GM23338 (cell line): ENCODE measurements at regions not wholly inside any gene's neighbourhood (a gene's known extent, or its start where the extent isn't known, plus 50 kb on each side); places are given as distances from the start of the nearest gene placed in this dataset.

Source experiments
- ATAC-seq: fragments of 200-7000 bp; cut with Tn5 transposase; 3 replicates; pipeline ENCODE4 v1.9.1; 2020
- DNase-seq: peaks from one replicate; pipeline ENCODE4 v3.0.0-alpha.2; 2015; ENCODE audit warnings: low spot score
- H2AFZ ChIP-seq: fragments of 200-600 bp; sonication (generic); 2 replicates; pipeline ENCODE4 v1.8.0; 2016; ENCODE audit warnings: antibody characterized with exemption, mild to moderate bottlenecking, moderate library complexity
- H3F3A ChIP-seq: fragments of 200-600 bp; sonication (generic); replicated peaks from 2 replicates; pipeline ENCODE4 v1.8.0; 2017; ENCODE audit warnings: antibody characterized with exemption, mixed run types, low read depth
- H3K27ac ChIP-seq: fragments of 200-600 bp; sonication (generic); 2 replicates; pipeline ENCODE4 v1.6.1; 2016; ENCODE audit warnings: low read depth
- H3K27me3 ChIP-seq: fragments of 200-600 bp; sonication (generic); 2 replicates; pipeline ENCODE4 v1.8.0; 2016; ENCODE audit warnings: mild to moderate bottlenecking, mixed run types, moderate library complexity; ENCODE audit not compliant: insufficient read depth
- H3K36me3 ChIP-seq: fragments of 200-600 bp; sonication (generic); 2 replicates; pipeline ENCODE4 v1.8.0; 2016; ENCODE audit warnings: mild to moderate bottlenecking; ENCODE audit not compliant: insufficient read depth
- H3K4me1 ChIP-seq: fragments of 200-600 bp; sonication (generic); 2 replicates; pipeline ENCODE4 v1.8.0; 2016; ENCODE audit warnings: mild to moderate bottlenecking, moderate library complexity; ENCODE audit not compliant: insufficient read depth
- H3K4me2 ChIP-seq: fragments of 200-600 bp; sonication (generic); 2 replicates; pipeline ENCODE4 v1.7.1; 2017; ENCODE audit warnings: mixed run types
- H3K4me3 ChIP-seq: fragments of 200-600 bp; sonication (generic); 2 replicates; pipeline ENCODE4 v1.6.1; 2016; ENCODE audit warnings: mixed run types
- H3K79me2 ChIP-seq: fragments of 200-600 bp; sonication (generic); replicated peaks from 2 replicates; pipeline ENCODE4 v1.8.0; 2017; ENCODE audit warnings: mild to moderate bottlenecking; ENCODE audit not compliant: insufficient read depth
- H3K9me2 ChIP-seq: fragments of 200-600 bp; sonication (generic); 2 replicates; pipeline ENCODE4 v1.8.0; 2017; ENCODE audit not compliant: insufficient read depth
- H4K20me1 ChIP-seq: fragments of 200-600 bp; sonication (generic); replicated peaks from 2 replicates; pipeline ENCODE4 v1.8.0; 2017; ENCODE audit warnings: mild to moderate bottlenecking; ENCODE audit not compliant: insufficient read depth
- H3K27ac Mint-ChIP-seq: 2 replicates; pipeline ENCODE4 v1.8.0; 2020; ENCODE audit warnings: inconsistent platforms, mild to moderate bottlenecking, moderate library complexity, mixed read lengths
- H3K27me3 Mint-ChIP-seq: 3 replicates; pipeline ENCODE4 v1.8.0; 2022; ENCODE audit warnings: low read depth, mild to moderate bottlenecking, moderate library complexity, mixed read lengths, inconsistent platforms; ENCODE audit not compliant: insufficient read depth, poor library complexity
- H3K36me3 Mint-ChIP-seq: 3 replicates; pipeline ENCODE4 v1.8.0; 2021; ENCODE audit warnings: low read depth, mild to moderate bottlenecking, inconsistent platforms, moderate library complexity, mixed read lengths
- H3K4me1 Mint-ChIP-seq: 3 replicates; pipeline ENCODE4 v1.8.0; 2020; ENCODE audit warnings: mild to moderate bottlenecking, inconsistent platforms, mixed read lengths
- H3K4me3 Mint-ChIP-seq: 3 replicates; pipeline ENCODE4 v1.8.0; 2021; ENCODE audit warnings: moderate library complexity, mild to moderate bottlenecking, inconsistent platforms, mixed read lengths
- H3K9me3 Mint-ChIP-seq: 3 replicates; pipeline ENCODE4 v1.8.0; 2020; ENCODE audit warnings: moderate library complexity, mild to moderate bottlenecking, inconsistent platforms, mixed read lengths
- CREB1 ChIP-seq: fragments of 250-450 bp; sonication (Bioruptor Pico); IDR thresholded peaks from 2 replicates; pipeline ENCODE4 v1.5.0; 2020; ENCODE audit warnings: low read depth, mild to moderate bottlenecking, moderate library complexity
- EZH2 ChIP-seq: fragments of 200-600 bp; sonication (generic); IDR thresholded peaks from one replicate; pipeline ENCODE4 v1.8.0; 2017; ENCODE audit warnings: antibody characterized with exemption, mild to moderate bottlenecking, low read depth; ENCODE audit not compliant: unreplicated experiment
- JUNB ChIP-seq: IDR thresholded peaks from one replicate; pipeline ENCODE4 v1.6.1; 2016; ENCODE audit warnings: antibody characterized with exemption; ENCODE audit not compliant: unreplicated experiment
- NANOG ChIP-seq: IDR thresholded peaks from 2 replicates; pipeline ENCODE4 v1.6.1; 2016; ENCODE audit warnings: antibody characterized with exemption, borderline replicate concordance
- POLR2AphosphoS5 ChIP-seq: IDR thresholded peaks from 2 replicates; pipeline ENCODE4 v1.6.1; 2016; ENCODE audit warnings: antibody characterized with exemption, low read depth
- ZNF331 ChIP-seq: fragments of 250-450 bp; sonication (Bioruptor Pico); IDR thresholded peaks from 2 replicates; pipeline ENCODE4 v1.5.0; 2020; ENCODE audit warnings: low read depth, mild to moderate bottlenecking, moderate library complexity
- TF ChIP-seq, protein P1 (sequence below): fragments of 250-450 bp; sonication (Bioruptor Pico); IDR thresholded peaks from 2 replicates; pipeline ENCODE4 v1.5.0; 2020; ENCODE audit warnings: mild to moderate bottlenecking, moderate library complexity
- TF ChIP-seq, protein P2 (sequence below): IDR thresholded peaks from 2 replicates; pipeline ENCODE4 v1.6.1; 2016; ENCODE audit warnings: antibody characterized with exemption

DNA sequence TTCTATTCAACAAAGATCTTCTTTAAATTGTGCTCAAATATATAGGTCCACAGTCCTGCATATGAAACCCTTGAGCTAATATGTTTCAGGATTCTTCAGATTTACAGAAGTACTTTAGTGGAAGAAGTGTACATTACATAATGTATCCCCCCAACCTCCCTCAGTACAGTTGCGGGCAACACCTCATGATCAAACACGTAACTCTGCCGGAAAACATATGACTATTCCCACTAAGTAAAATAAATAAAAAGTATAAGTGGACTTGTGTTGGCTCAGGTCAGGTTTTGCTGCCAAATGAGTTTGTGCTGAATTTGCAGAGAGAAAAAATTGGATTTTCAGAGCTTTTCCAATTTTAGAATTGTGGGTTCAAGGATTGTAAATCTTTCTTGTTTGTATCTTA is 267.6 kb upstream of the MDFIC2 start:
- H3K4me2 ChIP-seq: no peak overlapping the region
- no peaks in the 10 kb centered on the region for H3K27me3 Mint-ChIP-seq
- TF ChIP-seq NANOG (no peak), JUNB (no peak), CREB1 (CRISPR knock-in tag) (no peak)
- TF ChIP-seq, protein P1, sequence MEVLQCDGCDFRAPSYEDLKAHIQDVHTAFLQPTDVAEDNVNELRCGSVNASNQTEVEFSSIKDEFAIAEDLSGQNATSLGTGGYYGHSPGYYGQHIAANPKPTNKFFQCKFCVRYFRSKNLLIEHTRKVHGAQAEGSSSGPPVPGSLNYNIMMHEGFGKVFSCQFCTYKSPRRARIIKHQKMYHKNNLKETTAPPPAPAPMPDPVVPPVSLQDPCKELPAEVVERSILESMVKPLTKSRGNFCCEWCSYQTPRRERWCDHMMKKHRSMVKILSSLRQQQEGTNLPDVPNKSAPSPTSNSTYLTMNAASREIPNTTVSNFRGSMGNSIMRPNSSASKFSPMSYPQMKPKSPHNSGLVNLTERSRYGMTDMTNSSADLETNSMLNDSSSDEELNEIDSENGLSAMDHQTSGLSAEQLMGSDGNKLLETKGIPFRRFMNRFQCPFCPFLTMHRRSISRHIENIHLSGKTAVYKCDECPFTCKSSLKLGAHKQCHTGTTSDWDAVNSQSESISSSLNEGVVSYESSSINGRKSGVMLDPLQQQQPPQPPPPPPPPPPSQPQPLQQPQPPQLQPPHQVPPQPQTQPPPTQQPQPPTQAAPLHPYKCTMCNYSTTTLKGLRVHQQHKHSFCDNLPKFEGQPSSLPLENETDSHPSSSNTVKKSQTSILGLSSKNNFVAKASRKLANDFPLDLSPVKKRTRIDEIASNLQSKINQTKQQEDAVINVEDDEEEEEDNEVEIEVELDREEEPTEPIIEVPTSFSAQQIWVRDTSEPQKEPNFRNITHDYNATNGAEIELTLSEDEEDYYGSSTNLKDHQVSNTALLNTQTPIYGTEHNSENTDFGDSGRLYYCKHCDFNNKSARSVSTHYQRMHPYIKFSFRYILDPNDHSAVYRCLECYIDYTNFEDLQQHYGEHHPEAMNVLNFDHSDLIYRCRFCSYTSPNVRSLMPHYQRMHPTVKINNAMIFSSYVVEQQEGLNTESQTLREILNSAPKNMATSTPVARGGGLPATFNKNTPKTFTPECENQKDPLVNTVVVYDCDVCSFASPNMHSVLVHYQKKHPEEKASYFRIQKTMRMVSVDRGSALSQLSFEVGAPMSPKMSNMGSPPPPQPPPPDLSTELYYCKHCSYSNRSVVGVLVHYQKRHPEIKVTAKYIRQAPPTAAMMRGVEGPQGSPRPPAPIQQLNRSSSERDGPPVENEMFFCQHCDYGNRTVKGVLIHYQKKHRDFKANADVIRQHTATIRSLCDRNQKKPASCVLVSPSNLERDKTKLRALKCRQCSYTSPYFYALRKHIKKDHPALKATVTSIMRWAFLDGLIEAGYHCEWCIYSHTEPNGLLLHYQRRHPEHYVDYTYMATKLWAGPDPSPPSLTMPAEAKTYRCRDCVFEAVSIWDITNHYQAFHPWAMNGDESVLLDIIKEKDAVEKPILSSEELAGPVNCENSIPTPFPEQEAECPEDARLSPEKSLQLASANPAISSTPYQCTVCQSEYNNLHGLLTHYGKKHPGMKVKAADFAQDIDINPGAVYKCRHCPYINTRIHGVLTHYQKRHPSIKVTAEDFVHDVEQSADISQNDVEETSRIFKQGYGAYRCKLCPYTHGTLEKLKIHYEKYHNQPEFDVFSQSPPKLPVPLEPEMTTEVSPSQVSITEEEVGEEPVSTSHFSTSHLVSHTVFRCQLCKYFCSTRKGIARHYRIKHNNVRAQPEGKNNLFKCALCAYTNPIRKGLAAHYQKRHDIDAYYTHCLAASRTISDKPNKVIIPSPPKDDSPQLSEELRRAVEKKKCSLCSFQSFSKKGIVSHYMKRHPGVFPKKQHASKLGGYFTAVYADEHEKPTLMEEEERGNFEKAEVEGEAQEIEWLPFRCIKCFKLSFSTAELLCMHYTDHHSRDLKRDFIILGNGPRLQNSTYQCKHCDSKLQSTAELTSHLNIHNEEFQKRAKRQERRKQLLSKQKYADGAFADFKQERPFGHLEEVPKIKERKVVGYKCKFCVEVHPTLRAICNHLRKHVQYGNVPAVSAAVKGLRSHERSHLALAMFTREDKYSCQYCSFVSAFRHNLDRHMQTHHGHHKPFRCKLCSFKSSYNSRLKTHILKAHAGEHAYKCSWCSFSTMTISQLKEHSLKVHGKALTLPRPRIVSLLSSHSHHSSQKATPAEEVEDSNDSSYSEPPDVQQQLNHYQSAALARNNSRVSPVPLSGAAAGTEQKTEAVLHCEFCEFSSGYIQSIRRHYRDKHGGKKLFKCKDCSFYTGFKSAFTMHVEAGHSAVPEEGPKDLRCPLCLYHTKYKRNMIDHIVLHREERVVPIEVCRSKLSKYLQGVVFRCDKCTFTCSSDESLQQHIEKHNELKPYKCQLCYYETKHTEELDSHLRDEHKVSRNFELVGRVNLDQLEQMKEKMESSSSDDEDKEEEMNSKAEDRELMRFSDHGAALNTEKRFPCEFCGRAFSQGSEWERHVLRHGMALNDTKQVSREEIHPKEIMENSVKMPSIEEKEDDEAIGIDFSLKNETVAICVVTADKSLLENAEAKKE (CRISPR knock-in tag): no peak
- no peaks in the 10 kb centered on the region for H3K27me3 ChIP-seq
- no peak overlapping the region for H2AFZ ChIP-seq
- H3K4me1 Mint-ChIP-seq: peaks cover 8% of the 10 kb centered on the region; the same call in 2 of the 3 replicates
- no peak overlapping the region for H3K27ac Mint-ChIP-seq
- DNase-seq (no peak), ATAC-seq (no peak)
- H3K9me3 Mint-ChIP-seq: no peaks in the 10 kb centered on the region
- no peaks in the 10 kb centered on the region for H3K79me2 ChIP-seq
- no peaks in the 10 kb centered on the region for H4K20me1 ChIP-seq
- H3K4me3 Mint-ChIP-seq: no peak overlapping the region
- H3K4me3 ChIP-seq: no peak overlapping the region
- no peaks in the 10 kb centered on the region for H3K9me2 ChIP-seq
- no peaks in the 10 kb centered on the region for H3K36me3 ChIP-seq
- H3F3A ChIP-seq: no peaks in the 10 kb centered on the region
- peaks cover 7% of the 10 kb centered on the region; the same call in 1 of the 2 replicates for H3K4me1 ChIP-seq
- no peaks in the 10 kb centered on the region for H3K36me3 Mint-ChIP-seq
- no peak overlapping the region for H3K27ac ChIP-seq

DNA sequence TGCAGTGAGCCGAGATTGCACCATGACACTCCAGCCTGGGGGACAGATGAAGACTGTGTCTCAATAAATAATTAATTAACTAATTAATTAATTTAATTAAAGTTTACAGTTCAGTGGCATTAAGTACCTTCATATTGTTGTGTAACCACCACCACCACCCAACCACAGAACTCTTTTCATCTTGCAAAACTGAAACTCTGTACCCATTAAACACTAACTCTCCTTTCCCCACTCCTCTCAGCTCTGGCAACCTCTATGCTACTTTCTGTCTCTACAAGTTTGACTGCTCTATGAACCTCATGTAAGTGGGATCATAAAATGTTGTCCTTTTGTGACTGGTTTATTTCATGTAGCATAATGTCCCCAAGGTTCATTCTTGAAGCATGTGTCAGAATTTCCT is 259.3 kb upstream of the MDFIC2 start:
- ATAC-seq: no peak
- Histone ChIP-seq H3K27ac (no peak overlapping the region), H3K4me2 (no peak overlapping the region), H3K9me2 (peaks cover 4% of the 10 kb centered on the region; the same call in 1 of the 2 replicates), H4K20me1 (no peaks in the 10 kb centered on the region), H3F3A (no peaks in the 10 kb centered on the region), H3K27me3 (no peaks in the 10 kb centered on the region), H3K4me3 (no peak overlapping the region), H2AFZ (no peak overlapping the region), H3K36me3 (no peaks in the 10 kb centered on the region), H3K79me2 (no peaks in the 10 kb centered on the region), H3K4me1 (no peaks in the 10 kb centered on the region)
- H3K27ac Mint-ChIP-seq: no peak overlapping the region
- H3K9me3 Mint-ChIP-seq: peaks cover 7% of the 10 kb centered on the region; the same call in 2 of the 3 replicates
- H3K27me3 Mint-ChIP-seq: no peaks in the 10 kb centered on the region
- H3K36me3 Mint-ChIP-seq: no peaks in the 10 kb centered on the region
- no peak overlapping the region for H3K4me3 Mint-ChIP-seq
- peaks cover 4% of the 10 kb centered on the region; the same call in 2 of the 3 replicates for H3K4me1 Mint-ChIP-seq
- DNase-seq: no peak
- TF ChIP-seq ZNF331 (CRISPR knock-in tag) (no peak), CREB1 (CRISPR knock-in tag) (no peak), POLR2AphosphoS5 (no peak), EZH2 (no peak), NANOG (no peak), JUNB (no peak)
- TF ChIP-seq, protein P2, sequence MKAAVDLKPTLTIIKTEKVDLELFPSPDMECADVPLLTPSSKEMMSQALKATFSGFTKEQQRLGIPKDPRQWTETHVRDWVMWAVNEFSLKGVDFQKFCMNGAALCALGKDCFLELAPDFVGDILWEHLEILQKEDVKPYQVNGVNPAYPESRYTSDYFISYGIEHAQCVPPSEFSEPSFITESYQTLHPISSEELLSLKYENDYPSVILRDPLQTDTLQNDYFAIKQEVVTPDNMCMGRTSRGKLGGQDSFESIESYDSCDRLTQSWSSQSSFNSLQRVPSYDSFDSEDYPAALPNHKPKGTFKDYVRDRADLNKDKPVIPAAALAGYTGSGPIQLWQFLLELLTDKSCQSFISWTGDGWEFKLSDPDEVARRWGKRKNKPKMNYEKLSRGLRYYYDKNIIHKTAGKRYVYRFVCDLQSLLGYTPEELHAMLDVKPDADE: no peak
